Osteocyte (in vitro differentiated cells): ENCODE measurements at regions not wholly inside any gene's neighbourhood (a gene's known extent, or its start where the extent isn't known, plus 50 kb on each side); places are given as distances from the start of the nearest gene placed in this dataset.

Source experiments
- DNase-seq: peaks from one replicate; pipeline ENCODE4 v3.0.0; 2021; ENCODE audit warnings: mixed read lengths; ENCODE audit not compliant: unreplicated experiment; ENCODE audit errors: extremely low spot score
- H3K27ac Mint-ChIP-seq: one replicate; pipeline ENCODE4 v1.8.0; 2021; ENCODE audit warnings: mild to moderate bottlenecking, mixed read lengths; ENCODE audit not compliant: unreplicated experiment
- H3K27me3 Mint-ChIP-seq: one replicate; pipeline ENCODE4 v1.8.0; 2021; ENCODE audit warnings: mixed read lengths; ENCODE audit not compliant: unreplicated experiment
- H3K36me3 Mint-ChIP-seq: one replicate; pipeline ENCODE4 v1.8.0; 2021; ENCODE audit warnings: mixed read lengths; ENCODE audit not compliant: unreplicated experiment
- H3K4me1 Mint-ChIP-seq: one replicate; pipeline ENCODE4 v1.8.0; 2021; ENCODE audit warnings: mixed read lengths; ENCODE audit not compliant: unreplicated experiment
- H3K4me3 Mint-ChIP-seq: one replicate; pipeline ENCODE4 v1.8.0; 2021; ENCODE audit warnings: mild to moderate bottlenecking, moderate library complexity, mixed read lengths; ENCODE audit not compliant: unreplicated experiment
- H3K9me3 Mint-ChIP-seq: one replicate; pipeline ENCODE4 v1.8.0; 2021; ENCODE audit warnings: mixed read lengths; ENCODE audit not compliant: unreplicated experiment
- TF ChIP-seq, protein P1 (sequence below): fragments of 200-600 bp; sonication (generic); IDR thresholded peaks from 2 replicates; pipeline ENCODE4 v1.5.0; 2021; ENCODE audit warnings: antibody characterized with exemption, mild to moderate bottlenecking, moderate library complexity

- TF ChIP-seq, protein P1, sequence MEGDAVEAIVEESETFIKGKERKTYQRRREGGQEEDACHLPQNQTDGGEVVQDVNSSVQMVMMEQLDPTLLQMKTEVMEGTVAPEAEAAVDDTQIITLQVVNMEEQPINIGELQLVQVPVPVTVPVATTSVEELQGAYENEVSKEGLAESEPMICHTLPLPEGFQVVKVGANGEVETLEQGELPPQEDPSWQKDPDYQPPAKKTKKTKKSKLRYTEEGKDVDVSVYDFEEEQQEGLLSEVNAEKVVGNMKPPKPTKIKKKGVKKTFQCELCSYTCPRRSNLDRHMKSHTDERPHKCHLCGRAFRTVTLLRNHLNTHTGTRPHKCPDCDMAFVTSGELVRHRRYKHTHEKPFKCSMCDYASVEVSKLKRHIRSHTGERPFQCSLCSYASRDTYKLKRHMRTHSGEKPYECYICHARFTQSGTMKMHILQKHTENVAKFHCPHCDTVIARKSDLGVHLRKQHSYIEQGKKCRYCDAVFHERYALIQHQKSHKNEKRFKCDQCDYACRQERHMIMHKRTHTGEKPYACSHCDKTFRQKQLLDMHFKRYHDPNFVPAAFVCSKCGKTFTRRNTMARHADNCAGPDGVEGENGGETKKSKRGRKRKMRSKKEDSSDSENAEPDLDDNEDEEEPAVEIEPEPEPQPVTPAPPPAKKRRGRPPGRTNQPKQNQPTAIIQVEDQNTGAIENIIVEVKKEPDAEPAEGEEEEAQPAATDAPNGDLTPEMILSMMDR, result no peak
- no peak overlapping the region for H3K4me3 Mint-ChIP-seq
- H3K4me1 Mint-ChIP-seq, result peaks cover 18% of the 10 kb centered on the region
- no peaks in the 10 kb centered on the region for H3K36me3 Mint-ChIP-seq
- H3K9me3 Mint-ChIP-seq, result peaks cover 5% of the 10 kb centered on the region
- no peaks in the 10 kb centered on the region for H3K27me3 Mint-ChIP-seq
- no peak for DNase-seq
- H3K27ac Mint-ChIP-seq, result no peak overlapping the region
Observed at GRCh38 chr15:35783203-35783602, 237.2 kb upstream of the DPH6 start.

DNA sequence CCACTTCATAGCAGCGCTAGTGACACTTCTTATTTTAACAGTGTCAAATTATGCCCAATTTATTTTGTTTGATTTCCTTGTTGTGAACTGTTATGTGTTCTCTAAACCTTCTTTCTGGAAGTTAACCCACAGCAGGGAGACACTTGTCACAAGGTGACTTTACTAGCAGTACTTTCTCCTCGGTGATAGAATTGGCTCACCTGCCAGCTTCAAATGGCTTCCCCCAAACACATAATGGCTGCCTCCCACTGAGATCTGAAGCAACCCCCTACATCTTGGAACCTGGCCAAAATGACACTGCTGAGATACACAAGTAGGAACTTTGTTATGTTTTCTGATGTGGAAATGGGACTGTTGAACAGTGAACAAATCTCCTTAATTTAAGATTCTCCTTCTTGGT, 238.8 kb upstream of the DPH6 start:
- Mint-ChIP-seq H3K27me3 (no peaks in the 10 kb centered on the region), H3K27ac (no peak overlapping the region), H3K4me1 (peaks cover 18% of the 10 kb centered on the region), H3K36me3 (no peaks in the 10 kb centered on the region), H3K4me3 (no peak overlapping the region), H3K9me3 (peaks cover 5% of the 10 kb centered on the region)
- TF ChIP-seq, protein P1, result no peak
- no peak for DNase-seq

DNA sequence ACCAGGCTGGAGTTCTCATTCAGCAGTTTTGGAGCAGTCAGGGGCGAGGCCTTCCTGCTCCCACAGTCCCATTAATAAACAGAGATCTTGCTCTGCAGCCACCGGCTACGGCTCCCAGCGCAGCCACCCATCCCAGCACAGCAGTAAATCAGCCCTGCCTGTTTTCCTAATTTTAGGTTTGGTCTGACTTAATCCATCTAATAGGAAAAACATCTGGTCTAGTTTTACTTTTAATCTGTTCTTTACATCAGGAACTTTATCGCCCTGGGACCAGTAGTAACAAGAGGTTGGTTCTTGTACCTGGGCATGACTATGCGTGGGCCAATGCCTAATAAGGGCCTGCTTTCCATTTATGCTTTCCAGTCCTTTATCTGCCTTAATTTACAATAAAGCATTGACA, 264.0 kb upstream of the DPH6 start:
- Mint-ChIP-seq H3K27me3 (no peaks in the 10 kb centered on the region), H3K4me1 (no peaks in the 10 kb centered on the region), H3K9me3 (no peaks in the 10 kb centered on the region), H3K27ac (no peak overlapping the region), H3K36me3 (no peaks in the 10 kb centered on the region), H3K4me3 (no peak overlapping the region)
- DNase-seq, result no peak
- TF ChIP-seq, protein P1, result no peak

GRCh38 chr15:35813573-35813972, 267.6 kb upstream of the DPH6 start:
- H3K4me1 Mint-ChIP-seq, result peaks cover 4% of the 10 kb centered on the region
- H3K4me3 Mint-ChIP-seq, result no peak overlapping the region
- no peak overlapping the region for H3K27ac Mint-ChIP-seq
- no peaks in the 10 kb centered on the region for H3K36me3 Mint-ChIP-seq
- TF ChIP-seq, protein P1, result no peak
- no peaks in the 10 kb centered on the region for H3K27me3 Mint-ChIP-seq
- DNase-seq, result no peak
- peaks cover 3% of the 10 kb centered on the region for H3K9me3 Mint-ChIP-seq

DNA sequence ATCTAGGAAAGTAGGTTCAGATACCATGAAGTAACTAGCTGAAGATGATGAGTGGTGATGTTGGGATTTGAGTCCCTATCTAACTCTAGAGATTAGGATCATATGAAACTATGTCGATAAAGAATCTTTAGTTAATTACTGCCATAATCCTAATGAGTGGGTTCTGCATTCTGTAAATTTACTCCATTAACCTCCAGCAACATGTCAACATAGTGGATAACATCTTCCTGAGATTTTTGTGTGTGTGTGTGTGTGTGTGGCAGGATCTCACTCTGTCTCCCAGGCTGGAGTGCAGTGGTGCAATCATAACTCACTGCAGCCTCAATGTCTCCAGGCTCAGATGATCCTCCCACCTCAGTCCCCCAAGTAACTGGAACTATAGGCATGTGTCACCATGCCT, 272.9 kb upstream of the DPH6 start:
- H3K27me3 Mint-ChIP-seq, result no peaks in the 10 kb centered on the region
- H3K36me3 Mint-ChIP-seq, result no peaks in the 10 kb centered on the region
- H3K27ac Mint-ChIP-seq, result no peak overlapping the region
- peaks cover 3% of the 10 kb centered on the region for H3K9me3 Mint-ChIP-seq
- DNase-seq, result no peak
- TF ChIP-seq, protein P1, result no peak
- H3K4me3 Mint-ChIP-seq, result no peak overlapping the region
- peaks cover 4% of the 10 kb centered on the region for H3K4me1 Mint-ChIP-seq
